ENCODE measurements at regions not wholly inside any gene's neighbourhood (a gene's known extent, or its start where the extent isn't known, plus 50 kb on each side); places are given as distances from the start of the nearest gene placed in this dataset.

DNA sequence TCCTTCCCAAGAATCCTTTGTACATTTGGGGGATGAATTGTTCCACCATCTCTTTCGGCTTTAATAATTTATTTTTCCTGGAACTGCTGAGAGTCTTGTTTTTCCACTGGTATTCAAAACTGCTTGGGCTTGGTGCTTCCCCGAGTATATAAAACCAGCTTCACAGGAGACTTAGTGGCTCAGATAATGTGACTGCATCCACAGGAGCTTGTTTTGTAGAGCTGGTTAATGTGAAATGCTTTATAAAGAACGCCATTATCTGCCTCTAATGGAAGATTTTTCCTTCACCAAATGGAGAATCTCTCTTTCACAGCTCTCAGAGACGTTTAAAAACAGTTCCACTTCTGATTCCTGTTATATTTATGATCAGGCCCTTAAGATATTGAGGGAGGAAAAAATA, 935.5 kb downstream of the RAB28 start:
- TF ChIP-seq, protein P1, sequence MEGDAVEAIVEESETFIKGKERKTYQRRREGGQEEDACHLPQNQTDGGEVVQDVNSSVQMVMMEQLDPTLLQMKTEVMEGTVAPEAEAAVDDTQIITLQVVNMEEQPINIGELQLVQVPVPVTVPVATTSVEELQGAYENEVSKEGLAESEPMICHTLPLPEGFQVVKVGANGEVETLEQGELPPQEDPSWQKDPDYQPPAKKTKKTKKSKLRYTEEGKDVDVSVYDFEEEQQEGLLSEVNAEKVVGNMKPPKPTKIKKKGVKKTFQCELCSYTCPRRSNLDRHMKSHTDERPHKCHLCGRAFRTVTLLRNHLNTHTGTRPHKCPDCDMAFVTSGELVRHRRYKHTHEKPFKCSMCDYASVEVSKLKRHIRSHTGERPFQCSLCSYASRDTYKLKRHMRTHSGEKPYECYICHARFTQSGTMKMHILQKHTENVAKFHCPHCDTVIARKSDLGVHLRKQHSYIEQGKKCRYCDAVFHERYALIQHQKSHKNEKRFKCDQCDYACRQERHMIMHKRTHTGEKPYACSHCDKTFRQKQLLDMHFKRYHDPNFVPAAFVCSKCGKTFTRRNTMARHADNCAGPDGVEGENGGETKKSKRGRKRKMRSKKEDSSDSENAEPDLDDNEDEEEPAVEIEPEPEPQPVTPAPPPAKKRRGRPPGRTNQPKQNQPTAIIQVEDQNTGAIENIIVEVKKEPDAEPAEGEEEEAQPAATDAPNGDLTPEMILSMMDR (IDR thresholded peaks at IDR 0.05 in 8 of 11, conservative IDR thresholded peaks at IDR 0.05 in 3 of 11) = no peak
- TF ChIP-seq POLR2AphosphoS5 (IDR thresholded peaks at IDR 0.05) = no peak
- TF ChIP-seq POLR2A (IDR thresholded peaks at IDR 0.05) = no peak
